ENCODE measurements at regions not wholly inside any gene's neighbourhood (a gene's known extent, or its start where the extent isn't known, plus 50 kb on each side); places are given as distances from the start of the nearest gene placed in this dataset.

GRCh38 chr16:58807276-58807675, 73.2 kb upstream of the GOT2 start:
- TF ChIP-seq FOXP2 (optimal IDR thresholded peaks at IDR 0.05; ENCODE audit: borderline replicate concordance, extremely low read depth, extremely low read length, insufficient read depth) (no peak), TAF1 (IDR thresholded peaks at IDR 0.05; ENCODE audit: borderline replicate concordance, insufficient read depth, low read length) (no peak), SIN3A (IDR thresholded peaks at IDR 0.05; ENCODE audit: borderline replicate concordance, insufficient read depth, low read length) (no peak), POLR2AphosphoS5 (IDR thresholded peaks at IDR 0.05; ENCODE audit: low read depth, low read length) (no peak)
- TF ChIP-seq, protein P1, sequence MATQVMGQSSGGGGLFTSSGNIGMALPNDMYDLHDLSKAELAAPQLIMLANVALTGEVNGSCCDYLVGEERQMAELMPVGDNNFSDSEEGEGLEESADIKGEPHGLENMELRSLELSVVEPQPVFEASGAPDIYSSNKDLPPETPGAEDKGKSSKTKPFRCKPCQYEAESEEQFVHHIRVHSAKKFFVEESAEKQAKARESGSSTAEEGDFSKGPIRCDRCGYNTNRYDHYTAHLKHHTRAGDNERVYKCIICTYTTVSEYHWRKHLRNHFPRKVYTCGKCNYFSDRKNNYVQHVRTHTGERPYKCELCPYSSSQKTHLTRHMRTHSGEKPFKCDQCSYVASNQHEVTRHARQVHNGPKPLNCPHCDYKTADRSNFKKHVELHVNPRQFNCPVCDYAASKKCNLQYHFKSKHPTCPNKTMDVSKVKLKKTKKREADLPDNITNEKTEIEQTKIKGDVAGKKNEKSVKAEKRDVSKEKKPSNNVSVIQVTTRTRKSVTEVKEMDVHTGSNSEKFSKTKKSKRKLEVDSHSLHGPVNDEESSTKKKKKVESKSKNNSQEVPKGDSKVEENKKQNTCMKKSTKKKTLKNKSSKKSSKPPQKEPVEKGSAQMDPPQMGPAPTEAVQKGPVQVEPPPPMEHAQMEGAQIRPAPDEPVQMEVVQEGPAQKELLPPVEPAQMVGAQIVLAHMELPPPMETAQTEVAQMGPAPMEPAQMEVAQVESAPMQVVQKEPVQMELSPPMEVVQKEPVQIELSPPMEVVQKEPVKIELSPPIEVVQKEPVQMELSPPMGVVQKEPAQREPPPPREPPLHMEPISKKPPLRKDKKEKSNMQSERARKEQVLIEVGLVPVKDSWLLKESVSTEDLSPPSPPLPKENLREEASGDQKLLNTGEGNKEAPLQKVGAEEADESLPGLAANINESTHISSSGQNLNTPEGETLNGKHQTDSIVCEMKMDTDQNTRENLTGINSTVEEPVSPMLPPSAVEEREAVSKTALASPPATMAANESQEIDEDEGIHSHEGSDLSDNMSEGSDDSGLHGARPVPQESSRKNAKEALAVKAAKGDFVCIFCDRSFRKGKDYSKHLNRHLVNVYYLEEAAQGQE (IDR thresholded peaks at IDR 0.05; ENCODE audit: insufficient read depth in 1 of 2, low read depth in 2 of 2, low read length in 2 of 2): no peak

DNA sequence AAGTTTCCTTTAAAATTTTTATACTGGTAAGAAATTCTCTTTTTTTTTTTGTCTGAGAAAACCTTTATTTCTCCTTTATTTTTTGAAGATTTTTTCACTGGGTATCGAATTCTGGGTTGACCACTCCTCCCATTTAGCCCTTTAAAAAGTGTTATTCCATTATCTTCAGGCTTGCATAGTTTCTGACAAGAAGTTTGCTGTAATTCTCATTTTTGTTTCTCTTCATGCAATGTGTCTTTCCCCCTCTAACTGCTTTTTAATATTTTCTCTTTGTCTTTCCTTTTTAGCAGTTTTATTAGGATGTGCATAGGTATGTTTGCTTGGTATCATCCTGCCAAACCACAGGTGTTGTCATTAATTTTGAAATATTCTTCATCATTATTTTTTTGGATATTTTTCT, 67.7 kb upstream of the GOT2 start:
- no peak for TF ChIP-seq FOXP2 (optimal IDR thresholded peaks at IDR 0.05; ENCODE audit: borderline replicate concordance, extremely low read depth, extremely low read length, insufficient read depth)
- no peak for TF ChIP-seq TAF1 (IDR thresholded peaks at IDR 0.05; ENCODE audit: borderline replicate concordance, insufficient read depth, low read length)

DNA sequence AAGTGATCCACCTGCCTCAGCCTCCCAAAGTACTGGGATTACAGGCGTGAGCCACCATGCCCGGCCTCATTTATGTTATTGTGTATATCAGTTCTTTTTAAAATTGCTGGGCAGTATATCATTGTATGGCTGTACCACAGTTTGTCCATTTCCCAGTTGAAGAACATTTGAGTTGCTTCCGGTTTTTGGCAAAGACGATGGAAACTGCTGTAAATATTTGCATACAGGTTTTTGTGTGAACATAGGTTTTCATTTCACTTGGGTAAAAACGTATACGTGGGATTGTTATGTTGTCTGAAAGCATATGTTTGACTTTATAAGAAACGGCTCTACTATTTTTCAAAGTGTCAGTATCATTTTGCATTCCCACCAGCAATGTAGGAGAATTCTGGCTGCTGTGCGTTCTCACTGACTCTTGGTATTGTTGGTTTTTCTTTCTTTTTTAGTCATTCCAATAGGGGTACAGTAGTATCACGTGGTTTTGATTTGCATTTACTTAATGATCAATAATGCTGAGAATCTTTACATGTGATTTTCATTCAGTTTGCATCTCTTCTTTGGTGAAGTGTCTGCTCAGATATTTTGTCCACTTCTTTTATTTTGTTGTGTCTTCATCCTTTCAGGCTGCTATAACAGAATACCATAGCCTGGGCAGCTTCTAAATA, 63.2 kb upstream of the GOT2 start:
- TF ChIP-seq POLR2AphosphoS5 (IDR thresholded peaks at IDR 0.05; ENCODE audit: low read depth, low read length): no peak
- TF ChIP-seq, protein P1 (IDR thresholded peaks at IDR 0.05; ENCODE audit: insufficient read depth in 1 of 2, low read depth in 2 of 2, low read length in 2 of 2): no peak
- TF ChIP-seq FOXP2 (optimal IDR thresholded peaks at IDR 0.05; ENCODE audit: borderline replicate concordance, extremely low read depth, extremely low read length, insufficient read depth): no peak
- no peak for TF ChIP-seq SIN3A (IDR thresholded peaks at IDR 0.05; ENCODE audit: borderline replicate concordance, insufficient read depth, low read length)
- TF ChIP-seq TAF1 (IDR thresholded peaks at IDR 0.05; ENCODE audit: borderline replicate concordance, insufficient read depth, low read length): no peak

DNA sequence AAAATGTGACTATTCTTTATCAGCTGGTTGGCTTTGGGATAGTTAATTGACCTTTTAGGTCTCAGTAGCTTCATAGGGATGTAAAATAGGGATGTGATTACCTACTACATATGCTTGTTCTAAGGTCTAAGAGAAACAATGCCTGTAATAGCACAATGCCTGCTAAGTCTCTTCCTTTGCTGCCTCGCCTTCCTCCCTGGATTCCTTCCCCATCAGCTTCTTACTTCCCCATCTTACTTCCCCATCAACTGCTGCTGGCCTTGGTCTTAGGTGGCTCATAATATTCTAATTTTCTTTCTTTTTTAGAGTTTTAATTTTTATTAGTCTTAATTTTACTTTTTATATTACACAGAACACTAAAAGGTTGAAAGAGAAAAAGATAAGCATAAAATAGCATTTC, 59.2 kb upstream of the GOT2 start:
- TF ChIP-seq FOXP2 (optimal IDR thresholded peaks at IDR 0.05; ENCODE audit: borderline replicate concordance, extremely low read depth, extremely low read length, insufficient read depth): no peak
- TF ChIP-seq, protein P1 (IDR thresholded peaks at IDR 0.05; ENCODE audit: insufficient read depth in 1 of 2, low read depth in 2 of 2, low read length in 2 of 2): no peak
- TF ChIP-seq TAF1 (IDR thresholded peaks at IDR 0.05; ENCODE audit: borderline replicate concordance, insufficient read depth, low read length): no peak
- TF ChIP-seq POLR2AphosphoS5 (IDR thresholded peaks at IDR 0.05; ENCODE audit: low read depth, low read length): no peak
- no peak for TF ChIP-seq SIN3A (IDR thresholded peaks at IDR 0.05; ENCODE audit: borderline replicate concordance, insufficient read depth, low read length)

DNA sequence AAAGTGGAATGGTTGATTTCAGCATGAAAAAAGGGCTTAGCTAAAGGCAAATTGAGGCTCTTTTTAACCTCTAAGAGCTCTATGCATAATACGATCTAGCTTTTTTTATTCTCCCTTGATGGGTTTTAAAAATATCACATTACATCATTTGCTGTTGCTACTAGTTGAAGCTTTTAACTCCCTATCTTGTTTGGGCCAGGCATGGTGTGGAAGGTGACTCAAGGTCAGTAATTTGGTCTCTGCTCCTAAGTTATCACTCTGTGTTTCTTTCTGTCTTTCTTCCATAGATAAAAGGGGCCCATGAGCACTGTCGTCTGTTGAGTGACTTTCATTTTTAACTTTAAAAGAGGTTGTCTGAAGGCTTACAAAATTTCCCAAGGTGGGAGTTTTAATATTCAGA, 58.1 kb upstream of the GOT2 start:
- TF ChIP-seq POLR2AphosphoS5 (IDR thresholded peaks at IDR 0.05; ENCODE audit: low read depth, low read length) (no peak), SIN3A (IDR thresholded peaks at IDR 0.05; ENCODE audit: borderline replicate concordance, insufficient read depth, low read length) (no peak), TAF1 (IDR thresholded peaks at IDR 0.05; ENCODE audit: borderline replicate concordance, insufficient read depth, low read length) (no peak), FOXP2 (optimal IDR thresholded peaks at IDR 0.05; ENCODE audit: borderline replicate concordance, extremely low read depth, extremely low read length, insufficient read depth) (no peak)
- TF ChIP-seq, protein P1 (IDR thresholded peaks at IDR 0.05; ENCODE audit: insufficient read depth in 1 of 2, low read depth in 2 of 2, low read length in 2 of 2): no peak

Measured in PFSK-1 (cell line).